GM13976 (cell line): ENCODE measurements at regions not wholly inside any gene's neighbourhood (a gene's known extent, or its start where the extent isn't known, plus 50 kb on each side); places are given as distances from the start of the nearest gene placed in this dataset.
A peak's percentile ranks its signal among the peaks of the same experiment; 100 is the strongest.
"Not testable (repeated sequence)": the region's sequence is repeated elsewhere in the genome, so short reads cannot be mapped to it uniquely, and the experiment has no call there.

ENCODE experiments used
- DNase-seq: peaks from one replicate; pipeline ENCODE4 v3.0.0; 2012; ENCODE audit warnings: low spot score
- in situ Hi-C: fragments of 300-500 bp; cut with MboI; formaldehyde crosslinking; loops from one replicate; pipeline ENCODE4 v1.12.0; 2022; ENCODE audit warnings: low sequenced_read_pairs, mixed read lengths, inconsistent platforms; ENCODE audit not compliant: unreplicated experiment
- TF ChIP-seq, protein P1 (sequence below): IDR thresholded peaks from 2 replicates; pipeline ENCODE4 v1.5.1; 2012; ENCODE audit warnings: borderline replicate concordance, mild to moderate bottlenecking; ENCODE audit not compliant: insufficient read depth; ENCODE audit errors: extremely low read depth, missing control alignments, control extremely low read depth

DNA sequence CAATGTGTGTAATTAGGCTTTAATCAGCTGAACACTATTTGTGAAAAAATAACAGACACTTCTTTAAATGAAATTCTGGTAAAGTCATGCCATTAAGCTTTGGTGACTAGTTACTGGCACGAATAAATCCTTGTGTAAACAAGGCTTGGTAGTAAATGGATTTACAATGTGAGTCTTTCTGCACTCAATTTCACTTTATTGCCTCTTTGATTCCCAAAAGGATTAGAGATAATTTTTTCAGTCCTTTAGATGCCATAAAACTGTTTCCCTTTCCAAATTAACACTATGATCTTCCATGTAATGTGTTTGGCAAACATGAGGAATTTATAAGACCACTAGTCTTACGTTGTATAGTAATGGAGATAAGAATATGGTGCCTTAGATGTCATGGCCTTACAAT is 339.5 kb upstream of the DNAJC19 start:
- DNase-seq: no peak
- in situ Hi-C loops: no loop called here
- TF ChIP-seq, protein P1, sequence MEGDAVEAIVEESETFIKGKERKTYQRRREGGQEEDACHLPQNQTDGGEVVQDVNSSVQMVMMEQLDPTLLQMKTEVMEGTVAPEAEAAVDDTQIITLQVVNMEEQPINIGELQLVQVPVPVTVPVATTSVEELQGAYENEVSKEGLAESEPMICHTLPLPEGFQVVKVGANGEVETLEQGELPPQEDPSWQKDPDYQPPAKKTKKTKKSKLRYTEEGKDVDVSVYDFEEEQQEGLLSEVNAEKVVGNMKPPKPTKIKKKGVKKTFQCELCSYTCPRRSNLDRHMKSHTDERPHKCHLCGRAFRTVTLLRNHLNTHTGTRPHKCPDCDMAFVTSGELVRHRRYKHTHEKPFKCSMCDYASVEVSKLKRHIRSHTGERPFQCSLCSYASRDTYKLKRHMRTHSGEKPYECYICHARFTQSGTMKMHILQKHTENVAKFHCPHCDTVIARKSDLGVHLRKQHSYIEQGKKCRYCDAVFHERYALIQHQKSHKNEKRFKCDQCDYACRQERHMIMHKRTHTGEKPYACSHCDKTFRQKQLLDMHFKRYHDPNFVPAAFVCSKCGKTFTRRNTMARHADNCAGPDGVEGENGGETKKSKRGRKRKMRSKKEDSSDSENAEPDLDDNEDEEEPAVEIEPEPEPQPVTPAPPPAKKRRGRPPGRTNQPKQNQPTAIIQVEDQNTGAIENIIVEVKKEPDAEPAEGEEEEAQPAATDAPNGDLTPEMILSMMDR: no peak

- DNase-seq: no peak
- TF ChIP-seq, protein P1: no peak
- in situ Hi-C loops: no loop called here
These were observed 338.8 kb upstream of the DNAJC19 start for GRCh38 chr3:181328346-181328745.

DNA sequence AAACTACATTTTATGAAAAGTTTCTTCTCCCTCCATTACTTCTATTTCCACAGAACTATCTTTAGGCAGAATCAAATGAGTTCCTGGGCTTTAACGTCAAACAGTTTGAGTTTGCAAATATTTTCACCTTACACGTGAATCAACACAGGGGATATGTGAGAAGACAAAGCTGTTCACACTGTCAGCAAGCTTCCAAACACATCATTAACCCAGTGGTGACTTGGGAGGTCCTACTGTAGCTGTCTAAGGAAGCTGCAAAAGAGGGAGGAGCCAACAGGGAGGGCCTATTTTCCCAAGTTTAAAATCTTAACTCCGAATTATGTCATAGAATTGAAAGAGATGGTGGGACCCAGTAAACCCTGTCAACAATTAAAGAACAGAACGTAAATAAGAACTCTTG is 337.8 kb upstream of the DNAJC19 start:
- TF ChIP-seq, protein P1: no peak
- no peak for DNase-seq
- in situ Hi-C loops: no loop called here

DNA sequence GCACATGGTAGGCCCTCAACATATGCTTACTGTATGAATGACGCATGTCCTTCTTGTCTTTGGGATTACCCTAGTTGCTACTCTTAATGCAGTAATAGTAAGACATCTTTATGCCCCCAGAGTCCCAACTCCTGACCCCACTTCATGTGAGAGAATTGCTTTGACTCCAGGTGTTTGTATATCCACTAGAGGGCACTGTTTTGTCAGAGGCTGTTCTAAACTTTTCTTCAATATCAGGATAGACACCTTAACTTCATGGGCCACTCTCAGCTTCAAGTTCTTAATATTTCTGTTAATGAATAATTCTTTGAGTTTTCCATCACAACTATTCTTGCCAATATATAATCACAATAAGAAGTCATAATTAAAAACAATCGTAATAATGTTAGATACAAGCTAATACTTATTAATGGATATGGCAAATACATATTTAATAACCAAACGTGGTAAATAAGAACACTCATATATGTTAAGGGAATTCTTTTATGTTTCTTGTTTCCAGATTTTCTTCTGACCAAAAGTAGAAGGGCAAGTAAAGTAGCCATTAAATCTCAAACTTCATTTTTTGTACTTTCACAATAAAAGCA is 337.2 kb upstream of the DNAJC19 start:
- TF ChIP-seq, protein P1: peak; percentile 34
- in situ Hi-C loops: no loop called here
- DNase-seq: peak; percentile 26

GRCh38 chr3:181324516-181324915 is 335.0 kb upstream of the DNAJC19 start:
- in situ Hi-C loops, DNase-seq: not testable (repeated sequence)

GRCh38 chr3:181318321-181318720 is 328.8 kb upstream of the DNAJC19 start:
- no peak for DNase-seq
- TF ChIP-seq, protein P1: no peak
- in situ Hi-C loops: no loop called here

GRCh38 chr3:181317508-181317907 is 328.0 kb upstream of the DNAJC19 start:
- TF ChIP-seq, protein P1: no peak
- DNase-seq: no peak
- in situ Hi-C loops: no loop called here

GRCh38 chr3:181316482-181316881 is 326.9 kb upstream of the DNAJC19 start:
- TF ChIP-seq, protein P1: no peak
- in situ Hi-C loops: no loop called here
- no peak for DNase-seq
